Ammon's horn (tissue), 1 donor: ENCODE measurements at regions not wholly inside any gene's neighbourhood (a gene's known extent, or its start where the extent isn't known, plus 50 kb on each side); places are given as distances from the start of the nearest gene placed in this dataset.
A peak's percentile ranks its signal among the peaks of the same experiment; 100 is the strongest.

Experiments used
- DNase-seq: peaks from one replicate; pipeline ENCODE4 v3.0.0-alpha.2; 2016; ENCODE audit warnings: low spot score

DNA sequence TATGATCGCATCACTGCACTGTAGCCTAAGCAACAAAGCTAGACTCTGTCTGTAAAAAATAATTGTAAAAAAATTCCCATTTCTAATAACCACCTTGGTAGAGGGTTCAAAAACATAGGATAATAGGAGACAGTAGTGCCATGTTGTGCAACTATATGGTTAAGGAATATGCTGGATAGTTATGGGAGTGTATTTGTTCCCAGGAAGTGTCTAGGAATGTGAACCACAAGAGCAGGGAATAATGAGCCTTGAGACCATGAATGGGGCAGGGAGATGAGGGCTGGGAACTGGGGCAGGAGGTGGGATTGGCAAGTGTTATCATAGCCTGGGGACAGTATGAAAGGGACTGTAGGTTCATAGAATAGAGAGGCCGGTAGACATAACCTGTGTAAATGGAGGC is 50.4 kb downstream of the RUSC2 start:
- DNase-seq: no peak

GRCh38 chr9:35546853-35547252 is 56.9 kb downstream of the RUSC2 start:
- DNase-seq: no peak

DNA sequence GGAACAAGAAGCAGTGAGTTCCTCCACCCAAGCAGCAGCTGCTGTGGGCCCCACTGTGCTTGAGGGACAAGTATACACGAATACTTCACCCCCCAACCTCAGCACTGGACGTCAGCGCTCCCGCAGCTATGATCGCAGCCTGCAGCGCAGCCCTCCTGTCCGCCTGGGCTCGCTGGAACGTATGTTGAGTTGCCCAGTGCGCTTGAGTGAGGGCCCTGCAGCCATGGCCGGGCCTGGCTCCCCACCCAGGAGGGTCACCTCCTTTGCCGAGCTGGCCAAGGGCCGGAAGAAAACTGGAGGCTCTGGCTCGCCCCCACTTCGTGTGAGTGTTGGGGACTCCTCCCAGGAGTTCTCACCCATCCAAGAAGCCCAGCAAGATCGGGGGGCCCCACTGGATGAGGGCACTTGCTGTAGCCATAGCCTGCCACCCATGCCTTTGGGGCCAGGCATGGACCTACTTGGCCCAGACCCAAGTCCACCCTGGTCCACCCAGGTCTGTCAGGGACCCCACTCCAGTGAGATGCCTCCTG is 57.1 kb upstream of the TESK1 start:
- DNase-seq: no peak

- DNase-seq: no peak
Observed at GRCh38 chr9:35548571-35548970, 56.5 kb upstream of the TESK1 start.

GRCh38 chr9:35549441-35549840 is 55.6 kb upstream of the TESK1 start:
- no peak for DNase-seq

DNA sequence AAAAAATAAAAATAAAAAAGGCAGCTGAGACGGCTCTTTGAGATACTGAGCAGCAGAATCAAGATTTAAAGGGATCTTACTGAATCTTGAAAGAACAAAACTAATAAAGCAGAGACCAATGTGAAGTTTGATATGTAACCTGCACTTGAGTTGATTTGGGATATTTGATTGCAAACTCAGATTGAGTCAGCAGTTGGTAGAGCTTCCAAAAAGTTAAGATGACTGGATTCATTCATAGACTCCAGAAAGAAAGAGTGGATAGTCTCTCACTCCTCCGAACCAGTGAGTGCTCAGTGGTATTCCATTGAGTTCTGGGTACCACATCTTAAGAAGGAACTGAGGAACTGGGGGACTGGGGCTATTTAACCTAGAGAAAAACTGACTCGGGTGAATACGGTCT is 52.7 kb upstream of the TESK1 start:
- no peak for DNase-seq

DNA sequence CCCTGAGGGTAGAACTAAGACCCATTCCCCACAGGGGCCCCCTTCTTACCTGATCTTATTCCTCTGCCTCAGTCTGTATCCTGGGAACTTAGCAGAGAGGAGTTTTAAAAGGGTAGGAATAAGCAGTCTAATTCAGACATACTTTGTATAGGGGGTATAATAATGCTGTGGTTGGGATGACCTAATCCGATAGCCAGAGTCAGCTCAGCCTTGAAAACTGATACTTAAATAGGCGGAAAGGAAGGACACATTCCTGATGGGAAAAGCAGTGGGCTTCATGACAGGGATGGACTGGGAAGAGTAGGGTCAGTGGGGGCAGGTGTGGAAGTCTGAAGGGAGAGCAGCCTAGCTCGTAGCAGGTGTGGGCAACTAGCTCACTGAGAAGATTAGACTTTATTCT is 52.2 kb upstream of the TESK1 start:
- DNase-seq: no peak

GRCh38 chr9:35553670-35554543 is 51.2 kb upstream of the TESK1 start:
- peak; percentile 89 for DNase-seq

DNA sequence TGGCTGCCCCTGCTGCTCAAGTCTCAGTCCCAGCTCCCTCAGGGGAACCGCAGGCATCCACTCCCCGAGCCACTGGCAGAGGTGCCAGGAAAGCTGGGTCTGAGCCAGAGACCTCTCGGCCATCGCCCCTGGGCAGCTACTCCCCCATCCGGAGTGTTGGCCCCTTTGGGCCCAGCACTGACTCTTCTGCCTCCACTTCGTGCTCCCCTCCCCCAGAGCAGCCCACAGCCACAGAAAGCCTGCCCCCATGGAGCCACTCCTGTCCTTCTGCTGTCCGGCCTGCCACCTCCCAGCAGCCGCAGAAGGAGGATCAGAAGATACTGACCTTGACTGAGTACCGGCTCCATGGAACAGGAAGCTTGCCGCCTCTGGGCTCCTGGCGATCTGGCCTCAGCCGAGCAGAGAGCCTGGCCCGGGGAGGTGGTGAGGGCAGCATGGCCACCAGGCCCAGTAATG is 49.8 kb upstream of the TESK1 start:
- DNase-seq: no peak
